Endodermal cell (in vitro differentiated cells): ENCODE measurements at regions not wholly inside any gene's neighbourhood (a gene's known extent, or its start where the extent isn't known, plus 50 kb on each side); places are given as distances from the start of the nearest gene placed in this dataset.

Experiments
- DNase-seq: peaks from one replicate; pipeline ENCODE4 v3.0.0-alpha.2; 2017
- H3K27ac ChIP-seq: 2 replicates; pipeline ENCODE4 v1.5.1; 2013; ENCODE audit warnings: mild to moderate bottlenecking, low read depth, low read length, moderate library complexity
- H3K27me3 ChIP-seq: 2 replicates; pipeline ENCODE4 v1.6.1; 2013; ENCODE audit warnings: mild to moderate bottlenecking, low read length, moderate library complexity; ENCODE audit not compliant: insufficient read depth, control insufficient read depth, poor library complexity, severe bottlenecking
- H3K36me3 ChIP-seq: 2 replicates; pipeline ENCODE4 v1.7.0; 2013; ENCODE audit warnings: mild to moderate bottlenecking, low read length, moderate library complexity; ENCODE audit not compliant: control insufficient read depth, insufficient read depth
- H3K4me1 ChIP-seq: one replicate; pipeline ENCODE4 v1.7.0; 2013; ENCODE audit warnings: low read length; ENCODE audit not compliant: control insufficient read depth, insufficient read depth
- H3K4me3 ChIP-seq: 2 replicates; pipeline ENCODE4 v1.5.1; 2013; ENCODE audit warnings: mild to moderate bottlenecking, low read length, moderate library complexity
- H3K9ac ChIP-seq: 2 replicates; pipeline ENCODE4 v1.6.1; 2013; ENCODE audit warnings: mild to moderate bottlenecking, low read length, moderate library complexity; ENCODE audit not compliant: poor library complexity, severe bottlenecking; ENCODE audit errors: extremely low read depth
- H3K9me3 ChIP-seq: 2 replicates; pipeline ENCODE4 v1.6.1; 2013; ENCODE audit warnings: mild to moderate bottlenecking, low read length, moderate library complexity; ENCODE audit not compliant: control insufficient read depth
- H3K27ac Mint-ChIP-seq: 2 replicates; pipeline ENCODE4 v1.8.0; 2020; ENCODE audit warnings: mixed read lengths
- H3K27me3 Mint-ChIP-seq: 2 replicates; pipeline ENCODE4 v1.8.0; 2021; ENCODE audit warnings: mild to moderate bottlenecking, mixed read lengths; ENCODE audit not compliant: insufficient read depth
- H3K36me3 Mint-ChIP-seq: 2 replicates; pipeline ENCODE4 v1.8.0; 2020; ENCODE audit warnings: low read depth, mixed read lengths
- H3K4me1 Mint-ChIP-seq: 2 replicates; pipeline ENCODE4 v1.8.0; 2020; ENCODE audit warnings: mixed read lengths
- H3K4me3 Mint-ChIP-seq: 2 replicates; pipeline ENCODE4 v1.8.0; 2020; ENCODE audit warnings: mild to moderate bottlenecking, moderate library complexity, mixed read lengths
- H3K9me3 Mint-ChIP-seq: 2 replicates; pipeline ENCODE4 v1.8.0; 2020; ENCODE audit warnings: mild to moderate bottlenecking, mixed read lengths
- WGBS, 2 experiments: methylation state at CpG; one replicate each; pipeline versions ENCODE4 v1.1.5 to v1.1.7; 2013; ENCODE audit warnings: missing lambda C conversion rate in 2 of 2, mixed read lengths in 1 of 2; ENCODE audit not compliant: insufficient coverage in 1 of 2, insufficient read length in 1 of 2; 5-methylcytosine and 5-hydroxymethylcytosine counted together
- TF ChIP-seq, protein P1 (sequence below): fragments of 200-600 bp; sonication (generic); conservative IDR thresholded peaks from 2 replicates; pipeline ENCODE4 v1.5.0; 2021; ENCODE audit warnings: antibody characterized with exemption, mild to moderate bottlenecking

DNA sequence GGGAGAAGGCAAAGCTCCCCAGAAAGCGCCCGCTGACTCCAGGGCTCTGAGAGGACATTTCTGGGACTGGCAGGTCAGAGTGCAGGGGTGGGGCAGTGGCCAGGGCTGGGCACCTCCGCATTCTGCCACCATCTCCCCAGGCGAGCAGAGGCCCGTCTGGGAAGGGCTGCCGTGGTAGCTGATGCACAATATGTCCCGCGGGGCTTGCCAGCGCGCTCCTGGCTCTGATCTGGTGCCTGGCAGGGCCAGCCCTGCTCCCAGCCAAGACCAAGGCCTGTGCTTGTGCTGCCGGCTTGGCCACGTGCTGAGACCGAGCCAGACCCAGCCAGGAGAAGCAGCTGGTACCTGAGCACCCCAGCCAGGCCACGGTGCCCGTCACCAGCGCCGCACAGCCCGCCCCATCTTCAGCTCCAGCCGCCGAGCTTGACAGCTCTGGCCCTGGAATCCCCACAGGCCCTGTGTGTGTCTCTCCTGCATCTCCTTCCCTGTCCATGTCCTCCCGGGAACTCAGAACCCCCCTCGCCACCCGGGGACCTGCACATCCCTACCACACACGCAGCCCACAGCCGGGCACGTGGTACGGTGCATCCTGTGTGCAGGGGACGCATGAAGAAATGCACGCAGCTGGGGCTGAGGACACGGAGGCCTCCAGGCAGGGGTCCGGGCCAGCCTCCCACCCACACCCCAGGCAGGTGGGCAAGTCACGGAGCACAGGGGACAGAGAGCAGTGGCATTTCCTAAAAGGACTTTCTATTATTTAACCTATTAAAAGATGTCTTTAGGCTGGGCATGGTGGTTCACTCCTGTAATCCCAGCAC lies 68.6 kb upstream of the C14orf180 start:
- no peak overlapping the region for H3K9ac ChIP-seq
- Mint-ChIP-seq H3K9me3 (peaks cover 8% of the 10 kb centered on the region), H3K27ac (no peak overlapping the region), H3K36me3 (no peaks in the 10 kb centered on the region), H3K4me1 (no peaks in the 10 kb centered on the region), H3K4me3 (no peak overlapping the region), H3K27me3 (no peaks in the 10 kb centered on the region)
- 90 to 92% methylated on average over 7 to 32 of the region's 32 CpGs for WGBS, 2 experiments
- TF ChIP-seq, protein P1, sequence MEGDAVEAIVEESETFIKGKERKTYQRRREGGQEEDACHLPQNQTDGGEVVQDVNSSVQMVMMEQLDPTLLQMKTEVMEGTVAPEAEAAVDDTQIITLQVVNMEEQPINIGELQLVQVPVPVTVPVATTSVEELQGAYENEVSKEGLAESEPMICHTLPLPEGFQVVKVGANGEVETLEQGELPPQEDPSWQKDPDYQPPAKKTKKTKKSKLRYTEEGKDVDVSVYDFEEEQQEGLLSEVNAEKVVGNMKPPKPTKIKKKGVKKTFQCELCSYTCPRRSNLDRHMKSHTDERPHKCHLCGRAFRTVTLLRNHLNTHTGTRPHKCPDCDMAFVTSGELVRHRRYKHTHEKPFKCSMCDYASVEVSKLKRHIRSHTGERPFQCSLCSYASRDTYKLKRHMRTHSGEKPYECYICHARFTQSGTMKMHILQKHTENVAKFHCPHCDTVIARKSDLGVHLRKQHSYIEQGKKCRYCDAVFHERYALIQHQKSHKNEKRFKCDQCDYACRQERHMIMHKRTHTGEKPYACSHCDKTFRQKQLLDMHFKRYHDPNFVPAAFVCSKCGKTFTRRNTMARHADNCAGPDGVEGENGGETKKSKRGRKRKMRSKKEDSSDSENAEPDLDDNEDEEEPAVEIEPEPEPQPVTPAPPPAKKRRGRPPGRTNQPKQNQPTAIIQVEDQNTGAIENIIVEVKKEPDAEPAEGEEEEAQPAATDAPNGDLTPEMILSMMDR = no peak
- peak; percentile 41 for DNase-seq
- no peak overlapping the region for H3K4me3 ChIP-seq
- H3K4me1 ChIP-seq = no peaks in the 10 kb centered on the region
- H3K9me3 ChIP-seq = no peaks in the 10 kb centered on the region
- H3K27me3 ChIP-seq = no peaks in the 10 kb centered on the region
- H3K27ac ChIP-seq = no peak overlapping the region
- H3K36me3 ChIP-seq = no peaks in the 10 kb centered on the region

- no peaks in the 10 kb centered on the region for H3K27me3 Mint-ChIP-seq
- Histone ChIP-seq H3K9me3 (no peaks in the 10 kb centered on the region), H3K36me3 (no peaks in the 10 kb centered on the region), H3K4me3 (no peak overlapping the region), H3K9ac (no peak overlapping the region), H3K4me1 (no peaks in the 10 kb centered on the region), H3K27me3 (no peaks in the 10 kb centered on the region), H3K27ac (no peak overlapping the region)
- no peak overlapping the region for H3K4me3 Mint-ChIP-seq
- WGBS, 2 experiments = 92 to 93% methylated on average over 6 to 10 of the region's 10 CpGs
- peak; percentile 35 for DNase-seq
- H3K36me3 Mint-ChIP-seq = no peaks in the 10 kb centered on the region
- no peak overlapping the region for H3K27ac Mint-ChIP-seq
- H3K9me3 Mint-ChIP-seq = peaks cover 17% of the 10 kb centered on the region
- TF ChIP-seq, protein P1 = no peak
- H3K4me1 Mint-ChIP-seq = no peaks in the 10 kb centered on the region
Observed at GRCh38 chr14:104512061-104512460, 67.5 kb upstream of the C14orf180 start.

DNA sequence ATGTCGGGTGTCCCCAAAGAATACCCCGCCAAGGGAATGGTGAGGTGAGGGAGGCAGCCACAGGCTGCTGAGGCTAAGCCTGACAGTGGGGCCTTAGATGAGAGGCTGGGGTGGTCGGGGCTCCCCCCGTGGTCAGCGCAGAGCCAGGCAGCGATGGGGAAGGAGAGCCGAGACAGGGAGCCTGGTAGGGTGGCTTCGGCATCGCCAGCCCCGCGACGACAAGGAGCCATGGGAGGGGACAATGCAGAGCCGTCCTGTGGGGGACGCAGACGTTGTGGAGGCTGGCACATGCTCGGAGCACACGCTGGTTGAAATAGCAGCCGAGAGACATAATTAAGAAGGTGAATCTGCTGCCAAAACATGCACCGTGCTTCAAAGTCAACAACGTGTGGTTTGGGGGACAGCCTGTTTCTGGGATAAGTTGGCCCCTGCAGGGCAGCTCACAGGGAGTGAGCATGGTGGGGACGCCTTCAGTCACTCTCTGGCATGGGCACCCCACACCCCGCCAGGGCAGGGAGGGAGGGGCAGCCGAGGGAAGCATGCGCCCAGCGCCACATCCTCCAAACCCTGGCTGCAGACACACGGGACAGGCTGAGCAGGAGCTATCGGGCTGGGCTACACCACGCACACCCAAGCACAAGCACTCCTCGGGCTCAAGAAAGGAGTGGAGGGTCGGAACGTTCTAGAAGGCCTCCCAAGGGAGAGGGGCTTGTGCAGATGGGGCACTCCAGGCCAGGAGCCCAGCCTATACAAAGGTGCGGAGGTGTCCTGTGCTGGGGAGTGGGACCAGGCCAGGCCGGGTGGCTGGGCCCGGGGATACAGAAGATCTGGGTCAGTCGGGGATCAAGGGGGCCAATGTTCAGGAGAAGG lies 66.6 kb upstream of the C14orf180 start:
- H3K36me3 Mint-ChIP-seq = no peaks in the 10 kb centered on the region
- Histone ChIP-seq H3K4me1 (no peaks in the 10 kb centered on the region), H3K9me3 (no peaks in the 10 kb centered on the region), H3K4me3 (no peak overlapping the region), H3K9ac (no peak overlapping the region), H3K27ac (no peak overlapping the region), H3K27me3 (no peaks in the 10 kb centered on the region), H3K36me3 (no peaks in the 10 kb centered on the region)
- H3K27me3 Mint-ChIP-seq = no peaks in the 10 kb centered on the region
- no peak overlapping the region for H3K4me3 Mint-ChIP-seq
- DNase-seq = peak; percentile 36
- TF ChIP-seq, protein P1 = no peak
- 89 to 92% methylated on average over 29 to 35 of the region's 35 CpGs for WGBS, 2 experiments
- no peak overlapping the region for H3K27ac Mint-ChIP-seq
- H3K9me3 Mint-ChIP-seq = peaks cover 25% of the 10 kb centered on the region
- H3K4me1 Mint-ChIP-seq = no peaks in the 10 kb centered on the region
